Right ventricle myocardium superior (tissue), 1 donor: ENCODE measurements at regions not wholly inside any gene's neighbourhood (a gene's known extent, or its start where the extent isn't known, plus 50 kb on each side); places are given as distances from the start of the nearest gene placed in this dataset.
"Not testable (repeated sequence)": the region's sequence is repeated elsewhere in the genome, so short reads cannot be mapped to it uniquely, and the experiment has no call there.

Experiments
- ATAC-seq: fragments of 200-7000 bp; cut with Tn5 transposase; one replicate; pipeline ENCODE4 v1.9.1; 2020; ENCODE audit warnings: mild to moderate bottlenecking; ENCODE audit not compliant: poor library complexity
- DNase-seq: peaks from one replicate; pipeline ENCODE4 v3.0.0-alpha.2; 2020
- intact Hi-C: fragments of 100-400 bp; cut with DNase I; formaldehyde crosslinking; loops from one replicate; pipeline ENCODE4 v1.11.2; 2022
- donor health status: DM: no; HTN: yes; CAD: no; lungs with severe emphysema.

GRCh38 chr10:3666525-3667302 is 118.3 kb downstream of the KLF6 start:
- DNase-seq (peak; percentile 62), ATAC-seq (no peak)
- intact Hi-C loops = no loop called here

- DNase-seq = no peak
- intact Hi-C loops = no loop called here
These were observed 119.6 kb downstream of the KLF6 start for GRCh38 chr10:3665316-3665908.

GRCh38 chr10:3662775-3663174 is 122.2 kb downstream of the KLF6 start:
- no peak for ATAC-seq
- intact Hi-C loops = no loop called here
- no peak for DNase-seq

More at GRCh38 chr10:3665316-3665908, 119.6 kb downstream of the KLF6 start:
- ATAC-seq = no peak

GRCh38 chr10:3661271-3661670 is 123.7 kb downstream of the KLF6 start:
- no peak for ATAC-seq
- intact Hi-C loops = no loop called here
- DNase-seq = no peak

GRCh38 chr10:3660753-3661152 is 124.3 kb downstream of the KLF6 start:
- intact Hi-C loops = no loop called here
- no peak for ATAC-seq

GRCh38 chr10:3659203-3659917 is 125.6 kb downstream of the KLF6 start:
- DNase-seq (no peak), ATAC-seq (no peak)
- intact Hi-C loops = no loop called here

More at GRCh38 chr10:3660753-3661152, 124.3 kb downstream of the KLF6 start:
- no peak for DNase-seq

- DNase-seq (no peak), ATAC-seq (no peak)
- intact Hi-C loops = no loop called here
These were observed 126.2 kb downstream of the KLF6 start for GRCh38 chr10:3658766-3659165.

GRCh38 chr10:3656214-3656613 is 128.8 kb downstream of the KLF6 start:
- intact Hi-C loops = no loop called here
- ATAC-seq (peak; percentile 63), DNase-seq (no peak)

- no peak for DNase-seq
- no peak for ATAC-seq
- intact Hi-C loops = no loop called here
These were observed 129.5 kb downstream of the KLF6 start for GRCh38 chr10:3655528-3655927.

- no peak for DNase-seq
- intact Hi-C loops = no loop called here
These were observed 130.0 kb downstream of the KLF6 start for GRCh38 chr10:3654980-3655379.

GRCh38 chr10:3654496-3654895 is 130.5 kb downstream of the KLF6 start:
- DNase-seq (no peak), ATAC-seq (no peak)
- intact Hi-C loops = no loop called here

More at GRCh38 chr10:3654980-3655379, 130.0 kb downstream of the KLF6 start:
- no peak for ATAC-seq

GRCh38 chr10:3653303-3653702 is 131.7 kb downstream of the KLF6 start:
- DNase-seq, ATAC-seq, intact Hi-C loops: not testable (repeated sequence)

- ATAC-seq = no peak
- intact Hi-C loops = no loop called here
- no peak for DNase-seq
These were observed 132.1 kb downstream of the KLF6 start for GRCh38 chr10:3652886-3653285.

- DNase-seq (no peak), ATAC-seq (no peak)
- intact Hi-C loops = no loop called here
These were observed 132.9 kb downstream of the KLF6 start for GRCh38 chr10:3651969-3652653.

- intact Hi-C loops = no loop called here
- ATAC-seq (no peak), DNase-seq (no peak)
These were observed 136.4 kb downstream of the KLF6 start for GRCh38 chr10:3648576-3648975.

- no peak for DNase-seq
- peak; percentile 43 for ATAC-seq
- intact Hi-C loops = no loop called here
These were observed 136.8 kb downstream of the KLF6 start for GRCh38 chr10:3648170-3648569.

- ATAC-seq = no peak
- intact Hi-C loops = no loop called here
These were observed 137.9 kb downstream of the KLF6 start for GRCh38 chr10:3647074-3647473.

GRCh38 chr10:3645406-3645805 is 139.6 kb downstream of the KLF6 start:
- no peak for DNase-seq
- ATAC-seq = no peak
- intact Hi-C loops = no loop called here

More at GRCh38 chr10:3647074-3647473, 137.9 kb downstream of the KLF6 start:
- no peak for DNase-seq

GRCh38 chr10:3640816-3641215 is 144.2 kb downstream of the KLF6 start:
- DNase-seq (no peak), ATAC-seq (no peak)
- intact Hi-C loops = no loop called here
